22Rv1 (cell line): ENCODE measurements at regions not wholly inside any gene's neighbourhood (a gene's known extent, or its start where the extent isn't known, plus 50 kb on each side); places are given as distances from the start of the nearest gene placed in this dataset.

Source experiments
- ZFX ChIP-seq: fragments of 450-650 bp; IDR thresholded peaks from 2 replicates; pipeline ENCODE4 v1.6.1; 2017; ENCODE audit warnings: antibody characterized with exemption, borderline replicate concordance
- TF ChIP-seq, protein P1 (sequence below): fragments of 450-650 bp; IDR thresholded peaks from 2 replicates; pipeline ENCODE4 v1.5.1; 2017; ENCODE audit warnings: mild to moderate bottlenecking

DNA sequence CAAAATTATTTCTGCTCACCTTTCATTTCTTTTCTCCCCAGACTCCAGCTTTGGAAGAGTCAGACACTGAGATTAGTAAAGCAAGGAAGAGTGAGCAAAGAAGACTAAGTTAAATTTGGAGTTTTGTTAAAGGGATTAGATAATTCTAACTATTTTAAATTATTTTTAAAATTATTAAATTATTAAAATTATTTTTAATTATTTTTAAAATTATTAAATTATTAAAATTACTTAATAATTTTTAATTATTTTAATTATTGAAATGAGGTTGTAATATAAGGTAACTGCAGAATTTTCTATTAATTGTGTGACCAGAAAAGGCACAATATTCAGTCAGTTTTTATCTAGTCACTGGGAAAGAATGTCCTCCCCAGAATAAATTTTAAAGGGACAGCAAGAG, 185.0 kb upstream of the EOMES start:
- TF ChIP-seq, protein P1, sequence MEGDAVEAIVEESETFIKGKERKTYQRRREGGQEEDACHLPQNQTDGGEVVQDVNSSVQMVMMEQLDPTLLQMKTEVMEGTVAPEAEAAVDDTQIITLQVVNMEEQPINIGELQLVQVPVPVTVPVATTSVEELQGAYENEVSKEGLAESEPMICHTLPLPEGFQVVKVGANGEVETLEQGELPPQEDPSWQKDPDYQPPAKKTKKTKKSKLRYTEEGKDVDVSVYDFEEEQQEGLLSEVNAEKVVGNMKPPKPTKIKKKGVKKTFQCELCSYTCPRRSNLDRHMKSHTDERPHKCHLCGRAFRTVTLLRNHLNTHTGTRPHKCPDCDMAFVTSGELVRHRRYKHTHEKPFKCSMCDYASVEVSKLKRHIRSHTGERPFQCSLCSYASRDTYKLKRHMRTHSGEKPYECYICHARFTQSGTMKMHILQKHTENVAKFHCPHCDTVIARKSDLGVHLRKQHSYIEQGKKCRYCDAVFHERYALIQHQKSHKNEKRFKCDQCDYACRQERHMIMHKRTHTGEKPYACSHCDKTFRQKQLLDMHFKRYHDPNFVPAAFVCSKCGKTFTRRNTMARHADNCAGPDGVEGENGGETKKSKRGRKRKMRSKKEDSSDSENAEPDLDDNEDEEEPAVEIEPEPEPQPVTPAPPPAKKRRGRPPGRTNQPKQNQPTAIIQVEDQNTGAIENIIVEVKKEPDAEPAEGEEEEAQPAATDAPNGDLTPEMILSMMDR, result no peak
- no peak for TF ChIP-seq ZFX
